GM18507 (cell line): ENCODE measurements at regions not wholly inside any gene's neighbourhood (a gene's known extent, or its start where the extent isn't known, plus 50 kb on each side); places are given as distances from the start of the nearest gene placed in this dataset.
"Not testable (repeated sequence)": the region's sequence is repeated elsewhere in the genome, so short reads cannot be mapped to it uniquely, and the experiment has no call there.

ENCODE experiments used
- DNase-seq: peaks from one replicate; pipeline ENCODE4 v3.0.0; 2011; ENCODE audit warnings: low read depth; ENCODE audit not compliant: insufficient read length; ENCODE audit errors: extremely low spot score
- FAIRE-seq: peaks from 2 replicates; lab custom pipeline; 2011; peaks lifted over from hg19 to GRCh38; lab: Jason Lieb, UNC

- no peak for FAIRE-seq
- DNase-seq = no peak
These were observed 1122.7 kb upstream of the ATXN7L3B start for GRCh38 chr12:73414926-73415325.

DNA sequence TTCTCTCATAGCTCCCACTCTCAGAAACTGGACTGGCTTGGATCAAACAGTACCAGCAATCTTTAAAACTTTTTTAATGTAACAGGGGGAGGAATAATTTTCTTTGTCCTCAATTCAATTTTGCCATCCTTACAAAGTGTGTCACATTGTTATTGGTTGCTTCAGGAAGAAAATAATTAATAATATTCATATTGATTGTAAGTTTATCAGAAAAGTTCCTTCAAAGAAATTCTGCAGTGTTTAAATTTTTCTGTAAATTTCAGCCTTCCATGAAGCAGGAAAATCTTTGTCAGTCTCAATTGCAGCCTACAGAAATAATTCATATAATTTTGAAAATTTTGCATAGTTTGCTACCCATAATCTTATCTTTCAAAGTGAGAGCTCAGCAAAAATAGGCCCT, 1119.1 kb upstream of the ATXN7L3B start:
- DNase-seq (no peak), FAIRE-seq (no peak)

GRCh38 chr12:73421832-73422231, 1115.8 kb upstream of the ATXN7L3B start:
- FAIRE-seq (no peak), DNase-seq (no peak)

DNA sequence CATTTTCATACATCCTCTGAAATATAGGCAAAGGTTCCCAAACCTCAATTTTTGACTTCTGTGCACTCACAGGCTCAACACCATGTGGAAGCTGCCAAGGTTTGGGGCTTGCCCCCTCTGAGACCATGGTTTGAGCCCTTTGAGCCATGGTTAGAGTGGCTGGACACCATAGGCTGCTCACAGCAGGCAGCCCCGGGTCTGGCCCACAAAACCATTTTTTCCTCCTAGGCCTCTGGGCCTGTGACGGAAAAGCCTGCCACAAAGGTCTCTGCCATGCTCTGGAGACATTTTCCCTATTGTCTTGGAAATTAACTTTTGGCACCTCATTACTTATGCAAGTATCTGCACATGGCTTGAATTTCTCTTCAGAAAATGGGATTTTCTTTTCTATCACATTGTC, 1113.2 kb upstream of the ATXN7L3B start:
- no peak for DNase-seq
- no peak for FAIRE-seq

- DNase-seq = no peak
- FAIRE-seq = peak; percentile 81
These were observed 1091.8 kb upstream of the ATXN7L3B start for GRCh38 chr12:73445658-73446324.

DNA sequence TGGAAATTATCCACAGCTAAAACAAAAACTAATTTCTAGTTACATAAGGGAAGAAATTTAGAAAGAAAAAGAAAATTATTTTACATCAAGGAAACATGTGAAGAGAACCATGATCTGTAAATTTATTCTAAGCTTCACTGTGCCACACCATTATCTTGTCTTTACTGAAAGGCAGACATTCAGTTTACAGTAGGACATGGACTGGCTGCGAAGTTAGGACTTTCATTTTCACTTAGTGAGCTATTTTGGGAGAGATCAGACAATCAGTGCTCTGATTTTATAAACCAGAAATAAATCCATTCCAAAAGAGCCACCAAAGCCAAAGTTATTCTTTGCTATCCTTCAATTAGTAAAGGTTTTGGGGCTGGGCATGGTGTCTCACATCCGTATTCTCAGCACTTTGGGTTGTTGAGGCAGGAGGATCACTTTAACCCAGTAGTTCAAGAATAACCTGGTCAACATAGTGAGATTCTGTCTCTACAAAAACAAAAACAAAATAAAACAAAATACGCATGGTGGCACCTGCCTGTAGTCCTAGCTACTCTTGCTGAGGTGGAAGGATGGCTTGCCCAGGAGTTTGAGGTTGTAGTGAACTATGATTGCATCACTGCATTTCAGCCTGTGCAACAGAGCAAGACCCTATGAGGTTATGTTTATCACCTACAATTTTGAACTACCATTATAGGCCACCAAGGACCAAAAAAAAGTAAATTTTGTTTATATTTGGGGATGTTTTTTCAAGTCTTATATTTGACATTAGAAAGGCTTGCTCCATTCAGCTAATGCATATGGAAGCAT, 1084.8 kb upstream of the ATXN7L3B start:
- FAIRE-seq (peak; percentile 36), DNase-seq (no peak)

GRCh38 chr12:73460212-73460611, 1077.4 kb upstream of the ATXN7L3B start:
- FAIRE-seq (no peak), DNase-seq (no peak)

GRCh38 chr12:73465106-73465505, 1072.5 kb upstream of the ATXN7L3B start:
- no peak for DNase-seq
- FAIRE-seq = no peak

- no peak for FAIRE-seq
- DNase-seq = no peak
These were observed 1051.4 kb upstream of the ATXN7L3B start for GRCh38 chr12:73486256-73486655.

DNA sequence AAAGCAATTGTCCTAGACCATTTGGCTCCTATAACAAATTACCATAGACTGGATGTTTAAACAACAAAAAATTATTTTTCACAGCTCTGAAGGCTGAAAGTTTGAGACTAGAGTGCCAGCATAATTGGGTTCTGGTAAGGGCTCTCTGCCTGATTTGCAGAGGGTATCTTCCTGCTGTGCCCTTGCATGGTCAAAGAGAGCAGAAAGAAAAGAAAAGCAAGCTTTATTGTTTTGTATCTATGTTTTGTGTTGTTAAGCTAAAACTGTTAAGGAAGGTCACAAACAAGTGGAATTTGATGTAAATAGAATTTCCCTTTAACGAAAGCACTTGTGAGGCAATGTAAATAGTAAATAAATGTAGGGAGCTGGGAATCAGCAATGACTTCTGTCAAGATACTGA, 1031.0 kb upstream of the ATXN7L3B start:
- DNase-seq (no peak), FAIRE-seq (no peak)

GRCh38 chr12:73514672-73515071, 1023.0 kb upstream of the ATXN7L3B start:
- DNase-seq (no peak), FAIRE-seq (no peak)

DNA sequence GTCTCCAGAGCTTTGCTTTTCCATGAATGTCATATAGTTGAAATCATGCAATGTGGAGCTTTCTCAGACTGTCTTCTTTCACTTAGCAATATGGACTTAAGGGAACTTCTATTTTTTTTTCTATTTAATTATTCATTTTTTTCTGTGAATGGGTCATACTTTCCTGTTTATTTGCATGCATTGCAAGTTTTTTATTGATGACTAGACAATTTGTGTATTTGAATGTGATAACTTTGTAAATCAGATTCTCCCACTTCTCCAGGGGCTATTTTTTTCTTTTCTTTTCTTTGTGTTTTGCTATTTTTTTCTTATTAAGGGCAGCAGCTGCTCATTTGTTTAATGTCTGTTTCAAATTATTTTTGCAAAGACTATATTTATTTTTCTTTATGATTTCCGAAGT, 1019.8 kb upstream of the ATXN7L3B start:
- FAIRE-seq (no peak), DNase-seq (no peak)

GRCh38 chr12:73529231-73529630, 1008.4 kb upstream of the ATXN7L3B start:
- no peak for FAIRE-seq

DNA sequence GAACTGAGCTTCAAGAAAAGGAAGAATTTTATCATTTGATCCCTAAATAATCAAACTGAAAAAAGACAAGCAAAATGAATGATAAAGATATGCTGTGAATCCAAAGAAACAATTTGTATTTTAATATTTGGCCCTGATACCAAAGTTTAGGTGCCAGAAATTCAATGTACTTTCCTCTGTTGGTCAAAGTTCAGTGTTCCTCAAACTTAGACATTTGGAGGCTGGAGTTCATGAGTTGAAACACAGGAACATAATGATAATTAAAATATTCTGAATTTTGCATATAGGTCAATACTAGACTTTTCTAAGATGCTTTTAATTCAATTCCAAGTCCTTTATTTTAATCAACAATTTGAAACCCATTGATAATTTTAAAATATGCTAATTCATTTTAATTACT, 1007.7 kb upstream of the ATXN7L3B start:
- FAIRE-seq (no peak), DNase-seq (no peak)

More at GRCh38 chr12:73529231-73529630, 1008.4 kb upstream of the ATXN7L3B start:
- DNase-seq = no peak

- FAIRE-seq (no peak), DNase-seq (no peak)
These were observed 1005.9 kb upstream of the ATXN7L3B start for GRCh38 chr12:73531752-73532151.

DNA sequence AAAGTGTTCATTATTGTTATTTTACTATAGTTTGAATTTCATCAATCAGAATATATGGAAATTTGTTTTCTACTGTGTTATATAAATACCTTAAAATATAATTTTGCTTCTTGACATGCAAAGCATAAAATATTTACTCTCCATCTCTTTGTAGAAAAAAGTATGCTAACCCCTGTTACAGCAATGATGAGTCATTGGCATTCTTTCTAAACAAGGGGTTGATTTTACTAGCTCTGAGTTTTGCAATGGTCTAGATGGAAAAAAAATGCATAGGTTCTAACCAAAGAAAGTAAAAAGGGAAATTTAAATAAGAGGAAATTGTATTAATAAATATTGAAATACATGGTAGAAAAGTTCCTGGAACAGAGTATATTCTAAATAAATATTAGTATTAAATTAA, 990.2 kb upstream of the ATXN7L3B start:
- FAIRE-seq (no peak), DNase-seq (no peak)

GRCh38 chr12:73585136-73585535, 952.5 kb upstream of the ATXN7L3B start:
- FAIRE-seq = no peak

DNA sequence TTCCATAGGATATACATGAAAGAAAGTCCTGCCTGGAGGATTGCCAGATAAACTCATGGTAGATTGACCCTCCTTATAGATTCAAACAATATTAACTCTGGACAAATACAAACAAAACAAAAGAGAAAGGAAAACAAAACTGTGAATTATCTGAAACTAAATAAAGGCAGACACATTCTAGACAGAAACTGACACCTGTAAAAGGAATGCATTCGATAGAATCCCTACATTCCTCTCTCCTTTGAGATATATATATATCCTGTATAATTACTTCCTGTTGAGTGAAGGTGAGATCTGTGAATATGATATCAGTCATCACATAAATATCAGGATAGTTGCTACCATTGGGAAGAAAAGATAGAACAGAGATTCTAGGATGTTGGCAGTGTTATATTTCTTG, 948.4 kb upstream of the ATXN7L3B start:
- DNase-seq (no peak), FAIRE-seq (no peak)

More at GRCh38 chr12:73585136-73585535, 952.5 kb upstream of the ATXN7L3B start:
- DNase-seq = no peak

DNA sequence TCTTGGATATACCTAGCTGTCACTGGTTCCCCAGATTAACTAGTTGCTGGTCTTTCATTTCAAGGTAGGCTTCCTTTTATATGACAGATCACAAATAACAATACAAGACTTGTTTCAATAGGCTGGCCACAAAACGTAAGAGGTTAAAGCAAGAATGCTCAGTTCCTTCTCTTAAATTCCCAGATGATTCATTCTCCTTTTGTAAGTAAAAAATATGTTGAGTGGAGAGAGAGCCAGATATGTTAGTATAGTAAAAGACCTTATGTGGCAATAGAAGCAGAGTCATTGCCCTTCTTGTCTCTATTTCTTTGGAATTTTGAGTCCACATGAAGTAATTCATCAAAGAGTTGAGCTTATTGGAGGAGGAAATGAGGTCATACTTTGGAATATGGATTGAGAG, 939.0 kb upstream of the ATXN7L3B start:
- DNase-seq = no peak
- no peak for FAIRE-seq

DNA sequence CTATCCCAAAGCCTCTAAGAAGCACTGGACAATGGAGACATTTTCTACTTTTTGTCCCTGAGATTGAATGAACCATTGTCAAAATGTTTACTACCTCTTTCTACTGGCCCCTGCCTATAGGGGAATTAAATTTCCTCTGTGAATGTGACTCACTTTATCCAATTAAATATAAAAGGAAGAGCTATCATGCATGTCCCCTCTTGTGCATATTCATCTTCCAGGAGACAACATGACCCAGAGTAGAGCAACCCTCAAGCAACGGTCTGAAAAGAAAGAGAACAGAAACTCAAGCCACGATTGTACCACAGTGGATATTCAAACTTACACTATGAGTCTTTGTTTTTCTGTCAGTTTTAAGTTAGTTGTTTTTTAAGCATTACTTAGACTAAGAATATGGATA, 938.4 kb upstream of the ATXN7L3B start:
- no peak for DNase-seq
- FAIRE-seq = no peak

- DNase-seq, FAIRE-seq: not testable (repeated sequence)
These were observed 931.7 kb upstream of the ATXN7L3B start for GRCh38 chr12:73605925-73606324.
